ENCODE measurements at regions not wholly inside any gene's neighbourhood (a gene's known extent, or its start where the extent isn't known, plus 50 kb on each side); places are given as distances from the start of the nearest gene placed in this dataset.

DNA sequence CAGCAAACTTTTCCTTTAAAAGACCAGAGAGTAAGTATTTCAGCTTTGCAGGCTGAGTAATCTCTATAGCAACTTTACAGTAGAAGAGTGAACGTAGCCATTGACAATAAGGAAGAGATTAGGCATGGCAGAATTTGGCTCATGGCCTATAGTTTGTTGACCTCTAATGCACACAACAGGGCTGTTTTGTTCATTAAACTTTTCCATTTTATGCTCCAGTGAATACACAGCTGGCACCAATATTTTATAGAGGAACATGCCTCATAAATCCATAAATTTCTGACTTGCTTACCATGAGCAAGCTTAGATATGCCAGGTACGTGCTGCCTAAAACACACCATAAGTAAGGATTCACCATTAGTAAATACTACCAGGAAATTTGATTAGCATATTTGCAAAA lies 609.0 kb upstream of the STXBP6 start:
- no peaks in the 10 kb centered on the region for H3K79me2 ChIP-seq (ENCODE audit: insufficient read depth, low read length)
- no peak overlapping the region for H2AFZ ChIP-seq (ENCODE audit: low read length)
- DNase-seq (ENCODE audit: insufficient read length, low spot score, missing footprints) = no peak
- H3K27me3 ChIP-seq (ENCODE audit: insufficient read depth, low read length) = no peaks in the 10 kb centered on the region
- no peak overlapping the region for H3K4me3 ChIP-seq (ENCODE audit: insufficient read depth, low read length)
- TF ChIP-seq, protein P1, sequence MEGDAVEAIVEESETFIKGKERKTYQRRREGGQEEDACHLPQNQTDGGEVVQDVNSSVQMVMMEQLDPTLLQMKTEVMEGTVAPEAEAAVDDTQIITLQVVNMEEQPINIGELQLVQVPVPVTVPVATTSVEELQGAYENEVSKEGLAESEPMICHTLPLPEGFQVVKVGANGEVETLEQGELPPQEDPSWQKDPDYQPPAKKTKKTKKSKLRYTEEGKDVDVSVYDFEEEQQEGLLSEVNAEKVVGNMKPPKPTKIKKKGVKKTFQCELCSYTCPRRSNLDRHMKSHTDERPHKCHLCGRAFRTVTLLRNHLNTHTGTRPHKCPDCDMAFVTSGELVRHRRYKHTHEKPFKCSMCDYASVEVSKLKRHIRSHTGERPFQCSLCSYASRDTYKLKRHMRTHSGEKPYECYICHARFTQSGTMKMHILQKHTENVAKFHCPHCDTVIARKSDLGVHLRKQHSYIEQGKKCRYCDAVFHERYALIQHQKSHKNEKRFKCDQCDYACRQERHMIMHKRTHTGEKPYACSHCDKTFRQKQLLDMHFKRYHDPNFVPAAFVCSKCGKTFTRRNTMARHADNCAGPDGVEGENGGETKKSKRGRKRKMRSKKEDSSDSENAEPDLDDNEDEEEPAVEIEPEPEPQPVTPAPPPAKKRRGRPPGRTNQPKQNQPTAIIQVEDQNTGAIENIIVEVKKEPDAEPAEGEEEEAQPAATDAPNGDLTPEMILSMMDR (IDR thresholded peaks at IDR 0.05; ENCODE audit: extremely low read depth, low read depth, low read length) = no peak
- no peaks in the 10 kb centered on the region for H4K20me1 ChIP-seq (ENCODE audit: insufficient read depth, low read length)
- no peak overlapping the region for H3K27ac ChIP-seq (ENCODE audit: low read depth, low read length)
- no peaks in the 10 kb centered on the region for H3K4me1 ChIP-seq (ENCODE audit: insufficient read depth, low read length)
- H3K4me2 ChIP-seq (ENCODE audit: insufficient read depth, low read length) = no peak overlapping the region
- peaks cover 3% of the 10 kb centered on the region for H3K9me3 ChIP-seq (ENCODE audit: low read depth, low read length)
- H3K36me3 ChIP-seq (ENCODE audit: insufficient read depth, low read length) = no peaks in the 10 kb centered on the region

DNA sequence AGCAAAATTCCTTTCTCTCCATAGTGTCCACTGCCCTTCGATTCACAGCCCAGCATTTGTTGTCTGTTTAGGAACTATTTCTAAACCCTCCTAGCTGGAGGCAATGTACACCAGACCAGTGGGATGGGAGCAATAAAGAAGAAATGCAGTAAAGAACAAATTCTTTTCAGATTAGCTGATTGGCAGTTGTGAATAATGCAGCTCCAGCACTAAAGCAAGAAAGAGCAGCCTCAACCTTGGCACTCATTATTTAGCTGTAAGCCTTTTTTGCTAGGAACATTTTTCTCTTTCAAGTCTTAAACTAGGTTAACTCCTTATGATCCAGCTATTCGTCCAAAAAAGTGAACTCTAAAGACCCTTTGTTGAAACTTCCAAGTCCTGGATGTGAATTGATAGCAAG lies 580.5 kb upstream of the STXBP6 start:
- H3K27me3 ChIP-seq (ENCODE audit: insufficient read depth, low read length) = no peaks in the 10 kb centered on the region
- no peaks in the 10 kb centered on the region for H4K20me1 ChIP-seq (ENCODE audit: insufficient read depth, low read length)
- no peak overlapping the region for H2AFZ ChIP-seq (ENCODE audit: low read length)
- H3K9me3 ChIP-seq (ENCODE audit: low read depth, low read length) = peaks cover 5% of the 10 kb centered on the region
- TF ChIP-seq, protein P1 (IDR thresholded peaks at IDR 0.05; ENCODE audit: extremely low read depth, low read depth, low read length) = no peak
- no peak for DNase-seq (ENCODE audit: insufficient read length, low spot score, missing footprints)
- no peaks in the 10 kb centered on the region for H3K79me2 ChIP-seq (ENCODE audit: insufficient read depth, low read length)
- no peak overlapping the region for H3K4me3 ChIP-seq (ENCODE audit: insufficient read depth, low read length)
- no peaks in the 10 kb centered on the region for H3K36me3 ChIP-seq (ENCODE audit: insufficient read depth, low read length)
- no peak overlapping the region for H3K27ac ChIP-seq (ENCODE audit: low read depth, low read length)
- no peak overlapping the region for H3K4me2 ChIP-seq (ENCODE audit: insufficient read depth, low read length)
- no peaks in the 10 kb centered on the region for H3K4me1 ChIP-seq (ENCODE audit: insufficient read depth, low read length)

DNA sequence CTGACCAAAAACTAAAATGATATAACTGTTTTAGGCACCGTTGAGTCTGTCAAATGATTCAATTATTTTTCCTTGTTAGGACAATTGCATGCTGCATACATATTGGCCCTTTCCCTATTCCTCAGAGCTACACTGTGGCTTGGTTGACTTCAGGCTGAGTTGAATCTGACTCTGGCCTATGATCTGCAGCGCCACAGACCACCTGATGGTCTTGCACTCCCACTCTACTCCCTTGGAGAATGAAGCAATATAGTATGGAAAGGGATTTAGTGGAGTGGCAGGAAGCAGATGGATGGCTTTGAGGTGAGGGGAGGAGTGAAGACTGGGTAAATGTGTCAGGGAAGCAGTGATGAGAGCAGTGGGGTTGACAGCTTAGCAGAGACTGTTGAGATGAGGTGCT lies 579.0 kb upstream of the STXBP6 start:
- H3K36me3 ChIP-seq (ENCODE audit: insufficient read depth, low read length) = no peaks in the 10 kb centered on the region

DNA sequence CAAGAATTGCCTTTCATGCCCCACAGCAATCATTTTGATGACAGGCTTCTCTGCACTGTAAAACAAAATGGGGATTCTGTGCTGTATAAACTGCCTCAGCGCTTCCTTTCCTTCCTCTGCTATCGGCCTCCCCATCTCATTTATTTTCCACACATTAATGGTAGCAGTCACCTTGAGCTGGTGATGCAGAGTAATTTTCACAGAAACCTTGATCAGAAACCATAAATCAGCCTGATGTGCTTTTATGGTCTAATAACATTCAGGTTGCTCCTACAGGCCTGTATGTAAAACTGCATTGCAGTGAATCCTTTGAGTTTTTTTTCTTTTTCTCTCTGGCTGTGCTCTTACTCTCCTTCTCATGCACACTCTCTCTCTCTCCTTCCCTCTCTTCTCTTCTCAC lies 578.4 kb upstream of the STXBP6 start:
- Histone ChIP-seq H3K4me1 (ENCODE audit: insufficient read depth, low read length) (no peaks in the 10 kb centered on the region), H3K4me3 (ENCODE audit: insufficient read depth, low read length) (no peak overlapping the region), H3K27ac (ENCODE audit: low read depth, low read length) (no peak overlapping the region), H2AFZ (ENCODE audit: low read length) (no peak overlapping the region), H3K4me2 (ENCODE audit: insufficient read depth, low read length) (no peak overlapping the region), H3K9me3 (ENCODE audit: low read depth, low read length) (peaks cover 5% of the 10 kb centered on the region), H4K20me1 (ENCODE audit: insufficient read depth, low read length) (no peaks in the 10 kb centered on the region), H3K36me3 (ENCODE audit: insufficient read depth, low read length) (no peaks in the 10 kb centered on the region), H3K27me3 (ENCODE audit: insufficient read depth, low read length) (no peaks in the 10 kb centered on the region), H3K79me2 (ENCODE audit: insufficient read depth, low read length) (no peaks in the 10 kb centered on the region)
- TF ChIP-seq, protein P1 (IDR thresholded peaks at IDR 0.05; ENCODE audit: extremely low read depth, low read depth, low read length) = no peak
- DNase-seq (ENCODE audit: insufficient read length, low spot score, missing footprints) = no peak

More for the DNA sequence above, 579.0 kb upstream of the STXBP6 start:
- Histone ChIP-seq H3K4me1 (ENCODE audit: insufficient read depth, low read length) (no peaks in the 10 kb centered on the region), H4K20me1 (ENCODE audit: insufficient read depth, low read length) (no peaks in the 10 kb centered on the region), H3K27me3 (ENCODE audit: insufficient read depth, low read length) (no peaks in the 10 kb centered on the region), H3K4me3 (ENCODE audit: insufficient read depth, low read length) (no peak overlapping the region), H3K79me2 (ENCODE audit: insufficient read depth, low read length) (no peaks in the 10 kb centered on the region), H3K27ac (ENCODE audit: low read depth, low read length) (no peak overlapping the region), H3K9me3 (ENCODE audit: low read depth, low read length) (peaks cover 5% of the 10 kb centered on the region), H2AFZ (ENCODE audit: low read length) (no peak overlapping the region), H3K4me2 (ENCODE audit: insufficient read depth, low read length) (no peak overlapping the region)
- TF ChIP-seq, protein P1 (IDR thresholded peaks at IDR 0.05; ENCODE audit: extremely low read depth, low read depth, low read length) = no peak
- DNase-seq (ENCODE audit: insufficient read length, low spot score, missing footprints) = no peak

Data from osteoblast (primary cell).